ENCODE measurements at regions not wholly inside any gene's neighbourhood (a gene's known extent, or its start where the extent isn't known, plus 50 kb on each side); places are given as distances from the start of the nearest gene placed in this dataset.

- no peak overlapping the region for H3K4me3 Mint-ChIP-seq
- peaks cover 4% of the 10 kb centered on the region for H3K36me3 Mint-ChIP-seq (ENCODE audit: insufficient read depth)
- no peak for DNase-seq
- no peaks in the 10 kb centered on the region for H3K9me3 Mint-ChIP-seq
- H3K27ac Mint-ChIP-seq: peak overlapping the region in 1 of 2 donors; percentile 8
- ATAC-seq (replicated peaks): no peak
- no peaks in the 10 kb centered on the region for H3K27me3 Mint-ChIP-seq
- H3K4me1 Mint-ChIP-seq (ENCODE audit: low read depth in 2 of 2): peaks cover 26 to 29% of the 10 kb centered on the region in 2 donors
These were observed 109.9 kb upstream of the ID2 start for GRCh38 chr2:8571792-8572499.

DNA sequence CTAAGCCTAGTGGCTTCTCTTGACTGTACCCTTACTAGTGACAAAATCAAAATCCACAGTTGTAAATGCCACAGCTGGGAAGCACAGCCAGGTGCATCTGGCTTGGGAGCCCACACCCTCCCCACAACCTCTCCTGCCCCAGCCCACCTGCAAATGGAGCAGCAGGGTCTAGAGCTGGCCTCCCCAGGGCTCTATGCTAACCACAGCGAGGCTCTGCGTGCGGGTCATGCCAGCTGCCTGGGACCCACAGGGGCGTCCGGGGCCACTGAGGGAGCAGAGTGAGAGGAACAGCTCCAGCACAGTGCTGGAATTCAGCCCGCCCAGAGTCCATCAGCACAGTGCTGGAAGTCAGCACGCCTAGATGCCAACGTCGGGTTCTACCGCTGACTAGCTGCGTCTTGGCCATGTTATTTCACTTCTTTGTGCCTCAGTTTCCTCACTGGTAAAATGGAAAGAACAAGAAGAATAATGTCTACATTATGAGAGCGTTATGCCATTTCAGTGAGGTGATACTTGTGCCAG lies 109.1 kb upstream of the ID2 start:
- H3K9me3 Mint-ChIP-seq: no peaks in the 10 kb centered on the region
- H3K36me3 Mint-ChIP-seq (ENCODE audit: insufficient read depth): peaks cover 9% of the 10 kb centered on the region
- no peaks in the 10 kb centered on the region for H3K27me3 Mint-ChIP-seq
- peaks cover 30 to 35% of the 10 kb centered on the region in 2 donors for H3K4me1 Mint-ChIP-seq (ENCODE audit: low read depth in 2 of 2)
- no peak for ATAC-seq (replicated peaks)
- no peak overlapping the region for H3K4me3 Mint-ChIP-seq
- no peak for DNase-seq
- no peak overlapping the region for H3K27ac Mint-ChIP-seq

GRCh38 chr2:8573234-8573941 lies 108.5 kb upstream of the ID2 start:
- H3K36me3 Mint-ChIP-seq (ENCODE audit: insufficient read depth): peaks cover 9% of the 10 kb centered on the region
- DNase-seq (no peak), ATAC-seq (replicated peaks) (no peak)
- H3K4me3 Mint-ChIP-seq: no peak overlapping the region
- H3K9me3 Mint-ChIP-seq: no peaks in the 10 kb centered on the region
- H3K27ac Mint-ChIP-seq: no peak overlapping the region
- H3K27me3 Mint-ChIP-seq: no peaks in the 10 kb centered on the region
- peaks cover 30 to 35% of the 10 kb centered on the region in 2 donors for H3K4me1 Mint-ChIP-seq (ENCODE audit: low read depth in 2 of 2)

GRCh38 chr2:8573942-8574195 lies 108.0 kb upstream of the ID2 start:
- H3K9me3 Mint-ChIP-seq: no peaks in the 10 kb centered on the region
- no peak for ATAC-seq (replicated peaks)
- peak overlapping the region in 1 of 2 donors; percentile 84 for H3K4me3 Mint-ChIP-seq
- DNase-seq: no peak
- H3K36me3 Mint-ChIP-seq (ENCODE audit: insufficient read depth): peaks cover 9% of the 10 kb centered on the region
- H3K4me1 Mint-ChIP-seq (ENCODE audit: low read depth in 2 of 2): peaks cover 30 to 35% of the 10 kb centered on the region in 2 donors
- H3K27me3 Mint-ChIP-seq: no peaks in the 10 kb centered on the region
- H3K27ac Mint-ChIP-seq: no peak overlapping the region

DNA sequence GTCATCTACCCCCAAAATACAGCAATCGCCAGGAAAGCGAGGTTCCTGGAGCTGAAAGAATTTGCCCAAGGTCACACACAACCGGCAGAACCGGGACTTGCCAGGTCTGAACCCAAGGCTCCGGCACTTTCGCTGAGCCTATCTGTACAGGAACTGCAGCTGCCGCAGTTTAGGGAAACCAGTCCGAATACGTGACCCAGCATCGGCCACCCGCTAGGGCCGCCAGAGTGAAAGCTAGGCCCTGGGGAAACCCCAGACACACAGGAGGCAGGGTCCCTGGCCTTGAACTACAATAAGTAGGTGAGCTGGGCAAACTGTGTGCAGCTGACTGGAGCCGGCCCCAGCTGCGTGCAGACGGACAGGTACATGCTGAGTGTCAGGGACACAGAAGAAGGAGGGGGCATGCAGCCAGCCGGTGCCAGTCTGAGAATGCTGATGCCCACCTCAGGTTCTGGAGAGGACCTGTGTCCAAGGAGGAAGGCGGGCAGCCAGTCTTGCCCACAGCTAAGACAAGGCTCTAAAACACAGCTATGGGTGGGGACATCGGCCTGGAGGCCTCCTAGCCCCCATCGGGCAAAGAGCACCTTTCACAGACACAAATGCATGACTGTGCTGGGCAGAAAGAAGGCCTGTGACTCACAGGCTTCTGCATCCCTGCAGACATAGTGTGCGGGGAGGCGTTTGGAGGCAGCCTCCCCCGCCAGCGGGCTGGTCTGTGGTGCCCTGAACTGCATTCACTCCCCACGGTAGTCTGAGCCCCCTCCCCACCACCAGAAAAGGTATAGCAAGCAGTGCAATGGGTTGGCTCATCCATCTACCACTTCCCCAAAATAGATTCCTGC lies 107.4 kb upstream of the ID2 start:
- DNase-seq (no peak), ATAC-seq (replicated peaks) (peak; percentile 41)
- Mint-ChIP-seq H3K4me3 (peak overlapping the region; percentile 68 to 84), H3K36me3 (ENCODE audit: insufficient read depth) (peaks cover 9% of the 10 kb centered on the region), H3K27ac (peak overlapping the region in 1 of 2 donors; percentile 79), H3K4me1 (ENCODE audit: low read depth in 2 of 2) (peaks cover 30 to 35% of the 10 kb centered on the region in 2 donors), H3K27me3 (no peaks in the 10 kb centered on the region), H3K9me3 (no peaks in the 10 kb centered on the region)

DNA sequence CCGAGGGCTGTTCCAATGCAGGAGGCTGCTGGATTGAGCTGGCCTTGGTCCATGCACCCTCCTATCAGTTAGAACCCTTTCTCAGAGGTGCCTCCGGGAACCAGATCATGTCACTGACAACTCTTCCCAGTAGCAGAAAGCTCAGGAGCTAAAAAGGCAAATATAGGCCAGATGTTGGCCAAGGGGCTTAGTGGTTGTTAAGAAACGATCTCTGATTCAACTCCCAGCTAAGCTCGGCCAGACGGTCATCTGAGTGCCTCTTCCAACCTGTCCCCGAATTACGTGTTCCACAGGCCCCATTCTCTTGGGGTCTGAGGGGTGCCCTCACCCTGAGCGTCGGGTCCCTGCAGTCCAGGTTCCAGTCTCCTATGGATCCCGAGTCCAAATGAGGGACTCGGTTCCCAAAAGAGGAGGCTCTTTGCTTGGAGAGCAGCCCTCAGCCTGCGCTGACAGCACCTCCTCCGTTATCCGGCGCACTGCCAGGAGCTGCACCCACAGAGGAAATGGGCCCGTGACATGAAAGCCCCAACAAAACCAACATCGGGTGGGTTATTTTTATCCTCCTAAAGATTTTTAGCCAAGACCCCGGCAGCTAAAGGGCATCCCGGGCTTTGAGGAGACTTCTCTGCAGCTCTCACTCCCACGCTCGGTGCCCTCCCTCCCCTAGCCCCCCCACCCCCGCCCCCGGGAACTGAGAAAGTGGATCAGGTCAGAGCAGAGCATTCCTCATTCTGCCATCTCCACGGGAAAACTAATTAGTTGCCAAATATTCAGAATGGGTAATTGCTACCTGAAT lies 106.6 kb upstream of the ID2 start:
- Mint-ChIP-seq H3K27ac (peak overlapping the region in 1 of 2 donors; percentile 79), H3K4me1 (ENCODE audit: low read depth in 2 of 2) (peaks cover 30 to 35% of the 10 kb centered on the region in 2 donors), H3K9me3 (no peaks in the 10 kb centered on the region), H3K27me3 (no peaks in the 10 kb centered on the region), H3K36me3 (ENCODE audit: insufficient read depth) (peaks cover 9% of the 10 kb centered on the region), H3K4me3 (peak overlapping the region; percentile 68 to 84)
- ATAC-seq (replicated peaks) (peak; percentile 74), DNase-seq (peak; percentile 53 to 58 (median 57))

- Mint-ChIP-seq H3K27ac (peak overlapping the region; percentile 35 to 71), H3K36me3 (ENCODE audit: insufficient read depth) (peaks cover 9% of the 10 kb centered on the region), H3K27me3 (no peaks in the 10 kb centered on the region), H3K4me1 (ENCODE audit: low read depth in 2 of 2) (peaks cover 36 to 40% of the 10 kb centered on the region in 2 donors), H3K4me3 (peak overlapping the region; percentile 68 to 84), H3K9me3 (no peaks in the 10 kb centered on the region)
- DNase-seq (no peak), ATAC-seq (replicated peaks) (no peak)
These were observed 105.9 kb upstream of the ID2 start for GRCh38 chr2:8575834-8576423.

DNA sequence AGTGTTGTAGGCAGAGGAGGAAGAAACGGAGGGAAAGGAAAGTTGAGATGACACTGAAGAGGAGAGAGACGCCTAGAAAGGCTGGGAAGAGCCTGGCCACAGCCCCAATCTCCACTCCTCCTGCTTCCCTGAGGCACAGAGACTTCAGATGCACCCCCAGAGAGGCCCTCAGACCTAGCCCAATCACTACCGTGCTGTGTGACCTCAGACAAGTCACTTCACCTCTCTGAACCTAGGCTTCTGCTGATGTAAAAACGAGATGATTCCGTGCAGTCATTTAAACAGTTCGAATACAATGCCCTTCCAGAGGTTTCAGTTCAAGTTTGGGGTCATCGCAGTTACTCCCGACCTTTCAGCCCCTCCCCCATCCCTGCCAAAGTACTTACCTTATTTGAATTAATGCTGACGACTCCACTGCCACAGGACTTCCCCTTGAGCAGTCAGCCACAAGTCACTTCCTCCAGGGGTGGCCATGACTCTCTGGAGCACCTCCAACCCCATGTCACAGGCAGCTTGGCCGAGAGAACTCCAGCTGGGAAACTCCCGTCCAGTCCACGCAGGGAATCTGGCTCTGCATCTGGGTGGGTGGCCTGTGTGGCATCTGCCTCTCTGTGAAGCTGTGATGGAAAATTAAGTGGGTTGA lies 105.2 kb upstream of the ID2 start:
- H3K4me3 Mint-ChIP-seq: peak overlapping the region; percentile 68 to 84
- H3K9me3 Mint-ChIP-seq: no peaks in the 10 kb centered on the region
- H3K27ac Mint-ChIP-seq: peak overlapping the region; percentile 35 to 71
- peaks cover 37 to 43% of the 10 kb centered on the region in 2 donors for H3K4me1 Mint-ChIP-seq (ENCODE audit: low read depth in 2 of 2)
- ATAC-seq (replicated peaks) (peak; percentile 71), DNase-seq (peak in 2 of 3 experiments; percentile 22 to 36)
- H3K36me3 Mint-ChIP-seq (ENCODE audit: insufficient read depth): peaks cover 9% of the 10 kb centered on the region
- no peaks in the 10 kb centered on the region for H3K27me3 Mint-ChIP-seq

GRCh38 chr2:8577573-8577972 lies 104.3 kb upstream of the ID2 start:
- Mint-ChIP-seq H3K4me3 (no peak overlapping the region), H3K4me1 (ENCODE audit: low read depth in 2 of 2) (peaks cover 35 to 45% of the 10 kb centered on the region in 2 donors), H3K9me3 (no peaks in the 10 kb centered on the region), H3K36me3 (ENCODE audit: insufficient read depth) (peaks cover 9% of the 10 kb centered on the region), H3K27ac (peak overlapping the region in 1 of 2 donors; percentile 71), H3K27me3 (no peaks in the 10 kb centered on the region)
- no peak for ATAC-seq (replicated peaks)
- no peak for DNase-seq

DNA sequence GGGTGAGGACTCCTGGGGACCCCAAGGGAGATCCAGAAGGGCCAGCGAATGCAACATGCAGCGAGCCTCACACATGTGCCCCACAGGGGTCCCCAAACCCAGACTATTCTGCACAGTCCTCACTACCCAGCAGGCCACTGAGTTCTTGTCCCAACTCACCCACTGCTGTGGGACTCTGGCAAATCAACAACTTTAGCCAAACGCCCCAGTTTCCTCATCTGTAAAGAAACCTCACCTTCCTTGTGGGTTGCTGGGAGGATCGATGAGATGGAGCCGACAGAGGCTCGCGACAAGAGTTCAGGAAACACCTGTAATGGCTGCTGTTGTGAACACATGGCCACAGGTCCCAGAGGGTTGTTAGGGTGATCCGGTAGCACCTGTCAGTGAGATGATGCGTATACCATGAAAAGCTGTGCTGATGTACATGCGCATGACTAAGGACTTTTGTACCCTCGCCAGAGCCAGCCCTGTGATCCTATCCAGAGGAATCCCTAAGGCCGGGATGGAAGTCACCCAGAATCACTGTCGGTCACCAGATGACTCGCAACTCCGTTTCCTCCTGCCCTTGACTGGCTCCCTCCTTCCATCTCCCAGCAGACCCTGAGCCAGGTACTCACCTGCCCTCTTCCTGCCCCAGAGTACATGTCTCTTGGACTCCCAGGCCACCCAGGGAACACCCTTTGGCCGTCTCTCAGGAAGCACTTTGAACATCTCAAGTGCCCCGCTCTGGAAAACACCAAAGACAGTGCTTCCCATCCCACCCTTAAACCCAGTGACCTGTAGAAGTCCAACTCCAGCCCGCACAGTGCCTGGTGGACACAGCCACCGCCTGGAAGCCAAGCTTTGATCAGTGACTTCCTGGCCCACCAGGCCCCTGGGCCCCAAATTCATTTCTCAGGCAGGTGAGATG lies 103.3 kb upstream of the ID2 start:
- no peaks in the 10 kb centered on the region for H3K9me3 Mint-ChIP-seq
- no peak overlapping the region for H3K4me3 Mint-ChIP-seq
- H3K27ac Mint-ChIP-seq: peak overlapping the region in 1 of 2 donors; percentile 71
- no peaks in the 10 kb centered on the region for H3K27me3 Mint-ChIP-seq
- peaks cover 35 to 48% of the 10 kb centered on the region in 2 donors for H3K4me1 Mint-ChIP-seq (ENCODE audit: low read depth in 2 of 2)
- DNase-seq (no peak), ATAC-seq (replicated peaks) (no peak)
- peaks cover 9% of the 10 kb centered on the region for H3K36me3 Mint-ChIP-seq (ENCODE audit: insufficient read depth)

GRCh38 chr2:8579485-8580085 lies 102.3 kb upstream of the ID2 start:
- Mint-ChIP-seq H3K4me1 (ENCODE audit: low read depth in 2 of 2) (peaks cover 39 to 48% of the 10 kb centered on the region in 2 donors), H3K4me3 (no peak overlapping the region), H3K9me3 (no peaks in the 10 kb centered on the region), H3K27ac (no peak overlapping the region), H3K27me3 (no peaks in the 10 kb centered on the region), H3K36me3 (ENCODE audit: insufficient read depth) (peaks cover 6% of the 10 kb centered on the region)
- no peak for ATAC-seq (replicated peaks)
- DNase-seq: no peak
